Right lobe of liver (tissue), 6 donors: ENCODE measurements at regions not wholly inside any gene's neighbourhood (a gene's known extent, or its start where the extent isn't known, plus 50 kb on each side); places are given as distances from the start of the nearest gene placed in this dataset.

ENCODE experiments used
- ATAC-seq, 4 donors: fragments of 200-7000 bp; cut with Tn5 transposase; one replicate each; pipeline ENCODE4 v1.9.1; 2020; ENCODE audit warnings: mild to moderate bottlenecking in 4 of 4, moderate library complexity in 4 of 4
- DNase-seq, 3 donors: peaks; one replicate each; pipeline ENCODE4 v3.0.0-alpha.2; 2020
- H3K27ac ChIP-seq, 3 donors: fragments of 200-600 bp; one replicate each; pipeline ENCODE4 v1.8.0; 2022
- H3K27me3 ChIP-seq, 2 donors: fragments of 200-600 bp; one replicate each; pipeline ENCODE4 v1.8.0; 2022
- H3K36me3 ChIP-seq, 4 donors: fragments of 200-600 bp; sonication (generic) in 1 of 4; one replicate each; pipeline versions ENCODE4 v1.5.1 to v1.8.0; 2017 to 2022; ENCODE audit warnings: control low read depth in 1 of 4
- H3K4me1 ChIP-seq, 4 donors: fragments of 200-600 bp; sonication (generic) in 1 of 4; one replicate each; pipeline versions ENCODE4 v1.5.1 to v1.8.0; 2017 to 2022; ENCODE audit warnings: control low read depth in 1 of 4
- H3K4me3 ChIP-seq, 3 donors: fragments of 200-600 bp; one replicate each; pipeline ENCODE4 v1.8.0; 2022
- H3K9me3 ChIP-seq, 4 donors: fragments of 200-600 bp; sonication (generic) in 1 of 4; one replicate each; pipeline versions ENCODE4 v1.5.1 to v1.8.0; 2017 to 2022; ENCODE audit warnings: control low read depth in 1 of 4
- CTCF ChIP-seq, 4 donors: fragments of 200-600 bp in 3 of 4; fragments of 450-650 bp in 1 of 4; IDR thresholded peaks; one replicate each; pipeline versions ENCODE4 v1.5.1 to v1.8.0; 2016 to 2022; ENCODE audit warnings: antibody characterized with exemption in 4 of 4, mild to moderate bottlenecking in 2 of 4
- POLR2A ChIP-seq: fragments of 450-650 bp; IDR thresholded peaks from one replicate; pipeline ENCODE4 v1.6.1; 2017; ENCODE audit warnings: antibody characterized with exemption, mild to moderate bottlenecking
- WGBS: methylation state at CpG from one replicate; pipeline ENCODE4 v1.1.6; 2018; ENCODE audit warnings: low coverage, low lambda C conversion rate; ENCODE audit not compliant: insufficient coverage; ENCODE audit errors: missing lambda C conversion rate; 5-methylcytosine and 5-hydroxymethylcytosine counted together
- intact Hi-C, 2 donors: fragments of 100-400 bp; cut with DNase I; formaldehyde crosslinking; loops; one replicate each; pipeline versions ENCODE4 v1.11.2 to v1.14.1; 2022
- donor health status: DM: no; HTN: yes; CAD: no.
- donor health status: DM: no; HTN: no; CAD: no.
- donor health status: DM: no; HTN: no; CAD: no.
- donor health status: DM: no; HTN: yes; CAD: no.
- donor health status: DM: no; HTN: yes; CAD: no.

- Histone ChIP-seq H3K36me3 (no peaks in the 10 kb centered on the region), H3K27me3 (no peaks in the 10 kb centered on the region), H3K9me3 (no peaks in the 10 kb centered on the region), H3K4me3 (no peak overlapping the region), H3K4me1 (no peaks in the 10 kb centered on the region), H3K27ac (no peak overlapping the region)
- 82% methylated on average over 2 of the region's 4 CpGs for WGBS
- intact Hi-C loops: no loop called here
- ATAC-seq (no peak), DNase-seq (peak in 1 of 3 donors; percentile 15)
- TF ChIP-seq POLR2A (no peak), CTCF (IDR thresholded peaks at IDR 0.05) (no peak)
Observed at GRCh38 chr22:47574556-47574955, 812.1 kb downstream of the TBC1D22A start.

- 77% methylated on average over 7 of the region's 7 CpGs for WGBS
- Histone ChIP-seq H3K36me3 (no peaks in the 10 kb centered on the region), H3K27me3 (no peaks in the 10 kb centered on the region), H3K4me1 (no peaks in the 10 kb centered on the region), H3K4me3 (no peak overlapping the region), H3K27ac (no peak overlapping the region), H3K9me3 (no peaks in the 10 kb centered on the region)
- intact Hi-C loops: no loop called here
- no peak for TF ChIP-seq CTCF (IDR thresholded peaks at IDR 0.05)
- no peak for TF ChIP-seq POLR2A
- no peak for DNase-seq
- no peak for ATAC-seq
Observed at GRCh38 chr22:47573141-47573540, 810.7 kb downstream of the TBC1D22A start.

GRCh38 chr22:47572443-47572842 is 810.0 kb downstream of the TBC1D22A start:
- no peaks in the 10 kb centered on the region for H3K4me1 ChIP-seq
- intact Hi-C loops: no loop called here
- ATAC-seq: no peak
- H3K4me3 ChIP-seq: no peak overlapping the region
- DNase-seq: peak in 1 of 3 donors; percentile 8
- H3K36me3 ChIP-seq: no peaks in the 10 kb centered on the region
- H3K27ac ChIP-seq: no peak overlapping the region
- WGBS: 73% methylated on average over 8 of the region's 12 CpGs
- H3K9me3 ChIP-seq: no peaks in the 10 kb centered on the region
- no peaks in the 10 kb centered on the region for H3K27me3 ChIP-seq
- TF ChIP-seq POLR2A (no peak), CTCF (IDR thresholded peaks at IDR 0.05) (no peak)

- peak in 2 of 3 donors; percentile 26 to 38 for DNase-seq
- Histone ChIP-seq H3K4me3 (no peak overlapping the region), H3K27me3 (no peaks in the 10 kb centered on the region), H3K9me3 (no peaks in the 10 kb centered on the region), H3K4me1 (no peaks in the 10 kb centered on the region), H3K27ac (no peak overlapping the region), H3K36me3 (no peaks in the 10 kb centered on the region)
- ATAC-seq: no peak
- intact Hi-C loops: no loop called here
- no peak for TF ChIP-seq CTCF (IDR thresholded peaks at IDR 0.05)
- no peak for TF ChIP-seq POLR2A
- no CpG with 5 or more reads among the region's 5 CpGs for WGBS
Observed at GRCh38 chr22:47571616-47572015, 809.2 kb downstream of the TBC1D22A start.

GRCh38 chr22:47570851-47571250 is 808.4 kb downstream of the TBC1D22A start:
- DNase-seq (peak in 2 of 3 donors; percentile 12 to 23), ATAC-seq (no peak)
- Histone ChIP-seq H3K36me3 (no peaks in the 10 kb centered on the region), H3K27me3 (no peaks in the 10 kb centered on the region), H3K9me3 (no peaks in the 10 kb centered on the region), H3K4me1 (no peaks in the 10 kb centered on the region), H3K27ac (no peak overlapping the region), H3K4me3 (no peak overlapping the region)
- 43% methylated on average over 4 of the region's 5 CpGs for WGBS
- no peak for TF ChIP-seq POLR2A
- TF ChIP-seq CTCF (IDR thresholded peaks at IDR 0.05): no peak
- intact Hi-C loops: no loop called here
